Hypothalamus (tissue), 51 donors: ENCODE measurements at regions not wholly inside any gene's neighbourhood (a gene's known extent, or its start where the extent isn't known, plus 50 kb on each side); places are given as distances from the start of the nearest gene placed in this dataset.

ENCODE experiments used
- DNase-seq, 51 donors: peaks; one replicate each; lab custom pipeline; 2025; lab: John Stamatoyannopoulos, UW

GRCh38 chr2:217047209-217047608 lies 187.3 kb upstream of the TNP1 start:
- no peak for DNase-seq

- DNase-seq: no peak
Observed at GRCh38 chr2:217045700-217046475, 186.0 kb upstream of the TNP1 start.

GRCh38 chr2:217040099-217040498 lies 180.2 kb upstream of the TNP1 start:
- no peak for DNase-seq

GRCh38 chr2:217038001-217038400 lies 178.1 kb upstream of the TNP1 start:
- DNase-seq: no peak

GRCh38 chr2:217037353-217037752 lies 177.5 kb upstream of the TNP1 start:
- DNase-seq: no peak

GRCh38 chr2:217035967-217036366 lies 176.1 kb upstream of the TNP1 start:
- no peak for DNase-seq

GRCh38 chr2:217033186-217033585 lies 173.3 kb upstream of the TNP1 start:
- no peak for DNase-seq

- no peak for DNase-seq
Observed at GRCh38 chr2:217031445-217031844, 171.6 kb upstream of the TNP1 start.

GRCh38 chr2:217030081-217030480 lies 170.2 kb upstream of the TNP1 start:
- DNase-seq: no peak

GRCh38 chr2:217028128-217028527 lies 168.3 kb upstream of the TNP1 start:
- no peak for DNase-seq

GRCh38 chr2:217027414-217027813 lies 167.6 kb upstream of the TNP1 start:
- no peak for DNase-seq

GRCh38 chr2:217026569-217026968 lies 166.7 kb upstream of the TNP1 start:
- no peak for DNase-seq

GRCh38 chr2:217026161-217026560 lies 166.3 kb upstream of the TNP1 start:
- DNase-seq: no peak

GRCh38 chr2:217023611-217024010 lies 163.7 kb upstream of the TNP1 start:
- no peak for DNase-seq

GRCh38 chr2:217017456-217018252 lies 157.8 kb upstream of the TNP1 start:
- no peak for DNase-seq

- DNase-seq: no peak
Observed at GRCh38 chr2:217016796-217017419, 157.0 kb upstream of the TNP1 start.

GRCh38 chr2:217014328-217015105 lies 154.7 kb upstream of the TNP1 start:
- no peak for DNase-seq

GRCh38 chr2:217013926-217014325 lies 154.1 kb upstream of the TNP1 start:
- no peak for DNase-seq

- no peak for DNase-seq
Observed at GRCh38 chr2:217011576-217011975, 151.7 kb upstream of the TNP1 start.

GRCh38 chr2:217010173-217010572 lies 150.3 kb upstream of the TNP1 start:
- DNase-seq: no peak

- DNase-seq: no peak
Observed at GRCh38 chr2:217008794-217009193, 148.9 kb upstream of the TNP1 start.
